DND-41 (cell line): ENCODE measurements at regions not wholly inside any gene's neighbourhood (a gene's known extent, or its start where the extent isn't known, plus 50 kb on each side); places are given as distances from the start of the nearest gene placed in this dataset.

Experiments
- CTCF ChIP-seq: IDR thresholded peaks from 2 replicates; pipeline ENCODE4 v1.5.1; 2012; ENCODE audit warnings: borderline replicate concordance, low read length, moderate library complexity, mild to moderate bottlenecking; ENCODE audit not compliant: poor library complexity, severe bottlenecking; ENCODE audit errors: extremely low read depth
- EZH2 ChIP-seq: IDR thresholded peaks from 3 replicates; pipeline ENCODE4 v1.6.1; 2012; ENCODE audit warnings: borderline replicate concordance, low read depth, mild to moderate bottlenecking, moderate library complexity, low read length, inconsistent platforms; ENCODE audit not compliant: severe bottlenecking

- TF ChIP-seq CTCF (peak; percentile 42), EZH2 (no peak)
These were observed 1623.4 kb upstream of the PRR20A start for GRCh38 chr13:55517312-55517711.
